ENCODE measurements at regions not wholly inside any gene's neighbourhood (a gene's known extent, or its start where the extent isn't known, plus 50 kb on each side); places are given as distances from the start of the nearest gene placed in this dataset.
"Not testable (repeated sequence)": the region's sequence is repeated elsewhere in the genome, so short reads cannot be mapped to it uniquely, and the experiment has no call there.

GRCh38 chr10:113489522-113489921 lies 63.3 kb upstream of the HABP2 start:
- H3K36me3 ChIP-seq (ENCODE audit: control insufficient read depth, insufficient read depth, low read length); H3K4me3 ChIP-seq (ENCODE audit: extremely low read depth, insufficient read depth, low read length, poor library complexity, severe bottlenecking); H3K9me3 ChIP-seq (ENCODE audit: control insufficient read depth, low read length); H3K27ac ChIP-seq (ENCODE audit: low read depth, low read length, severe bottlenecking); H3K4me1 ChIP-seq (ENCODE audit: control insufficient read depth, insufficient read depth, low read length, poor library complexity, severe bottlenecking): not testable (repeated sequence)
- WGBS, 2 experiments (ENCODE audit: insufficient coverage in 2 of 2): 83 to 86% methylated on average over 2 of the region's 2 CpGs

DNA sequence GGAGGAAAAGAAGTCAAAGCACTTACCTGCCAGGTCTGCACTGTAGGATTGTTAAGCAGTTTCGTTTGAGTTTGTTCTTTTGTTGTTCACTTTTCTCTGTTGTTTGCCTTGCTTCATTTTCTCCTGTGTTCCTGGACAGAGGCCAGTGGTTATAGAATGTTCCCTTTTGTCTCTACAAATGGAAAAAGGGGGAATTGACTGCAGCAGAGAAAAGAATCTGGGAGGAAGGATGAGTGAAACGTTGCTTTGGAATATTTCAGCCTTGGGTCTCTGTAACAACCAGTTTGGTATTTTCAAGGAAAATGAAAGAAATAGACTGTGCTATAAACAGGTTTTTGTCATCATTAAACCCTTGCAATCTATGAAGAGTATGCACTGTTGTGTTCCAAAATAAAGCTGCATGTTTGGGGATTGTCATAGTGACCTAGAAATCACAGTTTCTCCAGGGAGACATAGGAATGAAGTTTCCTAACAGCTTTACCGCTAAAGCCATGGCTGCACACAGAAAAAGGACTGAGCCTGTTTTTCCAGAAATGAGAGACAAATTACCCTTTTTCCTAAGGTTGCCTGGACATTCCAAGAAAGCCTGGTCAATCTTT lies 60.8 kb upstream of the HABP2 start:
- Histone ChIP-seq H3K4me1 (ENCODE audit: control insufficient read depth, insufficient read depth, low read length, poor library complexity, severe bottlenecking) (peaks cover 4% of the 10 kb centered on the region), H3K36me3 (ENCODE audit: control insufficient read depth, insufficient read depth, low read length) (no peaks in the 10 kb centered on the region), H3K4me3 (ENCODE audit: extremely low read depth, insufficient read depth, low read length, poor library complexity, severe bottlenecking) (no peak overlapping the region), H3K27ac (ENCODE audit: low read depth, low read length, severe bottlenecking) (no peak overlapping the region), H3K9me3 (ENCODE audit: control insufficient read depth, low read length) (no peaks in the 10 kb centered on the region)
- 64 to 68% methylated on average over 1 to 3 of the region's 3 CpGs for WGBS, 2 experiments (ENCODE audit: insufficient coverage in 2 of 2)

GRCh38 chr10:113493195-113493594 lies 59.7 kb upstream of the HABP2 start:
- WGBS, 2 experiments (ENCODE audit: insufficient coverage in 2 of 2): 100% methylated on average over 3 of the region's 4 CpGs; no CpG with 5 or more reads in 1 of the 2 experiments
- Histone ChIP-seq H3K4me3 (ENCODE audit: extremely low read depth, insufficient read depth, low read length, poor library complexity, severe bottlenecking) (no peak overlapping the region), H3K27ac (ENCODE audit: low read depth, low read length, severe bottlenecking) (no peak overlapping the region), H3K4me1 (ENCODE audit: control insufficient read depth, insufficient read depth, low read length, poor library complexity, severe bottlenecking) (peaks cover 4% of the 10 kb centered on the region), H3K36me3 (ENCODE audit: control insufficient read depth, insufficient read depth, low read length) (no peaks in the 10 kb centered on the region), H3K9me3 (ENCODE audit: control insufficient read depth, low read length) (no peaks in the 10 kb centered on the region)

GRCh38 chr10:113493882-113494301 lies 59.0 kb upstream of the HABP2 start:
- Histone ChIP-seq H3K4me3 (ENCODE audit: extremely low read depth, insufficient read depth, low read length, poor library complexity, severe bottlenecking) (no peak overlapping the region), H3K27ac (ENCODE audit: low read depth, low read length, severe bottlenecking) (no peak overlapping the region), H3K4me1 (ENCODE audit: control insufficient read depth, insufficient read depth, low read length, poor library complexity, severe bottlenecking) (peaks cover 4% of the 10 kb centered on the region), H3K36me3 (ENCODE audit: control insufficient read depth, insufficient read depth, low read length) (no peaks in the 10 kb centered on the region), H3K9me3 (ENCODE audit: control insufficient read depth, low read length) (no peaks in the 10 kb centered on the region)
- 37 to 46% methylated on average over 2 of the region's 5 CpGs for whole genome bisulfite sequencing, 2 experiments (ENCODE audit: insufficient coverage in 2 of 2)

GRCh38 chr10:113494761-113495160 lies 58.1 kb upstream of the HABP2 start:
- Histone ChIP-seq H3K9me3 (ENCODE audit: control insufficient read depth, low read length) (no peaks in the 10 kb centered on the region), H3K36me3 (ENCODE audit: control insufficient read depth, insufficient read depth, low read length) (no peaks in the 10 kb centered on the region), H3K27ac (ENCODE audit: low read depth, low read length, severe bottlenecking) (no peak overlapping the region), H3K4me3 (ENCODE audit: extremely low read depth, insufficient read depth, low read length, poor library complexity, severe bottlenecking) (no peak overlapping the region), H3K4me1 (ENCODE audit: control insufficient read depth, insufficient read depth, low read length, poor library complexity, severe bottlenecking) (peaks cover 4% of the 10 kb centered on the region)
- 82 to 89% methylated on average over 7 of the region's 7 CpGs for WGBS, 2 experiments (ENCODE audit: insufficient coverage in 2 of 2)

GRCh38 chr10:113495553-113495952 lies 57.3 kb upstream of the HABP2 start:
- Histone ChIP-seq H3K4me3 (ENCODE audit: extremely low read depth, insufficient read depth, low read length, poor library complexity, severe bottlenecking) (no peak overlapping the region), H3K4me1 (ENCODE audit: control insufficient read depth, insufficient read depth, low read length, poor library complexity, severe bottlenecking) (peaks cover 4% of the 10 kb centered on the region), H3K9me3 (ENCODE audit: control insufficient read depth, low read length) (no peaks in the 10 kb centered on the region), H3K36me3 (ENCODE audit: control insufficient read depth, insufficient read depth, low read length) (no peaks in the 10 kb centered on the region), H3K27ac (ENCODE audit: low read depth, low read length, severe bottlenecking) (no peak overlapping the region)
- 95 to 98% methylated on average over 4 to 5 of the region's 8 CpGs for WGBS, 2 experiments (ENCODE audit: insufficient coverage in 2 of 2)

DNA sequence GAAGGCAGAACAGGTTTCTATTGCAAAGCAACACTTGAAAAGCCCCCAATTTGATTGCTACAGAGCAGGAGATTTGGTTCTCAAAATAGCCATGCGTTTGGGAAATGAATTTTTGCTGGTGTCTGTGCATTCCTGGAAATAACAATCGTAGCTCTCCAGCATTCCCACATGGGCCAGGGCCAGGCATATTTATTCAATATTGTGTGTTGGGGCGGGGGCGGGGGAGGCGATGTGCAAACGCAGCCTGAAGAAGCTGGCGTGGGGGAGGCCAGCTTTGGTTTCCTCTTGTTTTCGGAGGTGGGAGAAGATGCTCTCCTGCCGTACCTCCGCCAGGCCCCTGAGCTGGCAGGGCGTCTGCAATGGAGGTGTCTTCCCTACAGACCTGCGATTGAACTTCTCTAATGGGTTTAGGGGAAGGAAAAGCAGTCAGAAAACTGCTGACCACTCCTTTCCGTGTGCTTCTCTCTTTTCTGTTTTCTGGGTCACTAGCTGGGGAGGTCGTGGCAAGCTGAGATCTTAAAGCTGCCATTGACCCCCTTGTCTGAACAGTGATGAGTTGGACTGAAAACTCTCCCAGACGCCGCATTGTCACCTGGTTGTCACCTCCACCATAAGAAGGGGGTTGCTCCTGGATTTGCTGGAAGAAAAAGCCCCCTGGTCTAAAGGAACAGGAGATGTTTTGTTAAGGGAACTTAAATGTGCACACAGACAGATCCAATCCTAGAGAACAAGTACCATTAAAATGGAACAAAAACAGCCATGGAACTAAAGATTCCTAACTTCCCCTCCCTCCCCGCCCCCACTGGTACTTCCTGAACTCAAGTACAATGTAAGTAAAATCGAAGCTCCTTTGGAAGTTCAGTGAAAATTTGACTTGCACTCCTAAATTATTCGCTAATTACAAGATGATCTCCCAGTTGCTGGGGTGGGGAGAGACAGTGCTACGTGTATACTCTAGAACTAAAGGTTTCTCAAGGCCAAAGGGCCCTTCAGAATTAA lies 56.4 kb upstream of the HABP2 start:
- no peaks in the 10 kb centered on the region for H3K36me3 ChIP-seq (ENCODE audit: control insufficient read depth, insufficient read depth, low read length)
- peaks cover 4% of the 10 kb centered on the region for H3K4me1 ChIP-seq (ENCODE audit: control insufficient read depth, insufficient read depth, low read length, poor library complexity, severe bottlenecking)
- H3K27ac ChIP-seq (ENCODE audit: low read depth, low read length, severe bottlenecking): no peak overlapping the region
- no peaks in the 10 kb centered on the region for H3K9me3 ChIP-seq (ENCODE audit: control insufficient read depth, low read length)
- H3K4me3 ChIP-seq (ENCODE audit: extremely low read depth, insufficient read depth, low read length, poor library complexity, severe bottlenecking): no peak overlapping the region
- 86 to 98% methylated on average over 10 to 12 of the region's 20 CpGs for WGBS, 2 experiments (ENCODE audit: insufficient coverage in 2 of 2)

GRCh38 chr10:113497198-113497597 lies 55.7 kb upstream of the HABP2 start:
- WGBS, 2 experiments (ENCODE audit: insufficient coverage in 2 of 2): 83 to 95% methylated on average over 2 to 6 of the region's 8 CpGs
- no peaks in the 10 kb centered on the region for H3K36me3 ChIP-seq (ENCODE audit: control insufficient read depth, insufficient read depth, low read length)
- peaks cover 4% of the 10 kb centered on the region for H3K4me1 ChIP-seq (ENCODE audit: control insufficient read depth, insufficient read depth, low read length, poor library complexity, severe bottlenecking)
- H3K27ac ChIP-seq (ENCODE audit: low read depth, low read length, severe bottlenecking): no peak overlapping the region
- H3K4me3 ChIP-seq (ENCODE audit: extremely low read depth, insufficient read depth, low read length, poor library complexity, severe bottlenecking): no peak overlapping the region
- no peaks in the 10 kb centered on the region for H3K9me3 ChIP-seq (ENCODE audit: control insufficient read depth, low read length)

DNA sequence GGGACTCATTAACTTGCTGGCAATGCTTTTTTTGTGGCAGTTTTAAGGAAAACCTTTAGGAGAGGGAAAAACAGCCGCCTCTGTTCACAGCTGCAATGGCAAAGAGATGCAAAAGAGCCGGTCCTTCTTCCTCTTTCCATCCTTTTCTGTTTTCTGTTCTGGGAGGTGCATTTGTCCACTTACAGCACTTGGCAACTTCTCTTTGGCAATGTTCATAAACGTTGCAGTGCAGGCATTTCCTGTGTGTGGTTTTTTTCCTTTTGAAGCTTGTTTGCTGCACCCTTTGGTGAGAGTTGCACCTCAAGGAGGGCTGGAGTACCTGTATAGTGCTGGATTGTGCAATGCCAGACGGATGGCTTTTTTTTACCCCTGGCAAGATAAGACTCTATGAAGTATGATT lies 53.9 kb upstream of the HABP2 start:
- Histone ChIP-seq H3K4me1 (ENCODE audit: control insufficient read depth, insufficient read depth, low read length, poor library complexity, severe bottlenecking) (peaks cover 4% of the 10 kb centered on the region), H3K4me3 (ENCODE audit: extremely low read depth, insufficient read depth, low read length, poor library complexity, severe bottlenecking) (no peak overlapping the region), H3K36me3 (ENCODE audit: control insufficient read depth, insufficient read depth, low read length) (no peaks in the 10 kb centered on the region), H3K27ac (ENCODE audit: low read depth, low read length, severe bottlenecking) (no peak overlapping the region), H3K9me3 (ENCODE audit: control insufficient read depth, low read length) (no peaks in the 10 kb centered on the region)
- WGBS, 2 experiments (ENCODE audit: insufficient coverage in 2 of 2): 57 to 89% methylated on average over 1 to 3 of the region's 4 CpGs

DNA sequence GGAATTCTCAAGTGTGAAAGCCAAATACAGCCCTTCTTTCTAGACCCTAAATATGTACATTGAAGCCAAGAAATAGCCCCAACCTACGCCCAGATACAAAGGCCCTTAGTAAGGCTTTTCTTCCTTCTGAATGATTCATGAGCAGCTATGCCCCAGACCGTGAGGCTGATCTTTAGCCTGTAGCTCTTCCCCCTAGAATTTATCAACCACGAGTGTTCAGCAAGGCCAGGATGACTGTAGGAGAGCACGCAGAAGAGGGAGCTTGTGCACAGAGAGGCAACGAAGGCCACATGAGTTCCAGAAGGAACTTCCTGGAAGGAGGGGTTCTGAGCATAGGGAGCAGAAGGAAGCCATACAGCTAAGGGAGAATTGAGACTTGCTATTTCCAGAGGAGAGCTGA lies 53.0 kb upstream of the HABP2 start:
- Histone ChIP-seq H3K4me3 (ENCODE audit: extremely low read depth, insufficient read depth, low read length, poor library complexity, severe bottlenecking) (no peak overlapping the region), H3K27ac (ENCODE audit: low read depth, low read length, severe bottlenecking) (no peak overlapping the region), H3K4me1 (ENCODE audit: control insufficient read depth, insufficient read depth, low read length, poor library complexity, severe bottlenecking) (peaks cover 4% of the 10 kb centered on the region), H3K36me3 (ENCODE audit: control insufficient read depth, insufficient read depth, low read length) (no peaks in the 10 kb centered on the region), H3K9me3 (ENCODE audit: control insufficient read depth, low read length) (no peaks in the 10 kb centered on the region)
- WGBS, 2 experiments (ENCODE audit: insufficient coverage in 2 of 2): 90 to 95% methylated on average over 3 to 5 of the region's 5 CpGs

GRCh38 chr10:113501031-113501430 lies 51.8 kb upstream of the HABP2 start:
- not testable (repeated sequence) for H3K4me1 ChIP-seq (ENCODE audit: control insufficient read depth, insufficient read depth, low read length, poor library complexity, severe bottlenecking); H3K27ac ChIP-seq (ENCODE audit: low read depth, low read length, severe bottlenecking); H3K9me3 ChIP-seq (ENCODE audit: control insufficient read depth, low read length); H3K4me3 ChIP-seq (ENCODE audit: extremely low read depth, insufficient read depth, low read length, poor library complexity, severe bottlenecking); H3K36me3 ChIP-seq (ENCODE audit: control insufficient read depth, insufficient read depth, low read length)
- WGBS, 2 experiments (ENCODE audit: insufficient coverage in 2 of 2): 88 to 94% methylated on average over 4 to 5 of the region's 6 CpGs
